K562 (cell line): ENCODE measurements at regions not wholly inside any gene's neighbourhood (a gene's known extent, or its start where the extent isn't known, plus 50 kb on each side); places are given as distances from the start of the nearest gene placed in this dataset.

Experiments
- ATAC-seq: fragments of 200-7000 bp; cut with Tn5 transposase; 3 replicates; pipeline ENCODE4 v1.9.1; 2020; ENCODE audit warnings: moderate library complexity
- BruUV-seq: library from RNA; stranded (reverse); fragments of 400-500 nt; replicated peaks from 2 replicates; lab custom pipeline; 2021; lab: Mats Ljungman, UMichigan
- CTCF ChIA-PET: fragments of 300-600 bp; formaldehyde crosslinking; extraction: SDS; loops from one replicate; lab custom pipeline; 2021; ENCODE audit warnings: low intra/inter-chr PET ratio; lab: Yijun Ruan, JAX
- POLR2A ChIA-PET: fragments of 300-600, 350-650 bp; sonication (Branson Sonifier 250); formaldehyde crosslinking; extraction: SDS; loops from one replicate; lab custom pipeline; 2021; ENCODE audit warnings: antibody characterized with exemption, inconsistent platforms; lab: Yijun Ruan, JAX
- DNase-seq, 4 experiments: peaks; one replicate each; pipeline versions ENCODE4 v3.0.0 to v3.0.0-alpha.2; 2011 to 2018; ENCODE audit warnings: low spot score in 3 of 4, mixed read lengths in 3 of 4; ENCODE audit errors: extremely low read depth in 1 of 4
- FAIRE-seq: peaks from 2 replicates; lab custom pipeline; 2011; peaks lifted over from hg19 to GRCh38; lab: Jason Lieb, UNC
- H2AFZ ChIP-seq: 2 replicates; pipeline ENCODE4 v1.6.0; 2011; ENCODE audit warnings: low read depth, low read length, control low read depth, inconsistent platforms
- H3K27ac ChIP-seq: fragments of 200-600 bp; 3 replicates; pipeline ENCODE4 v1.8.0; 2011; ENCODE audit warnings: low read depth, mild to moderate bottlenecking, control low read depth, inconsistent platforms, low read length, moderate library complexity, mixed read lengths; ENCODE audit errors: extremely low read depth
- H3K27me3 ChIP-seq, 2 experiments: fragments of 300-600 bp in 1 of 2; 2 replicates in 1 of 2; 3 replicates in 1 of 2; pipeline versions ENCODE4 v1.6.0 to v1.8.0; 2011; ENCODE audit warnings: inconsistent platforms in 2 of 2, low read length in 2 of 2, mild to moderate bottlenecking in 1 of 2, mixed read lengths in 1 of 2, moderate library complexity in 1 of 2; ENCODE audit not compliant: control insufficient read depth in 2 of 2, insufficient read depth in 2 of 2
- H3K36me3 ChIP-seq: fragments of 300-600 bp; 3 replicates; pipeline ENCODE4 v1.8.0; 2011; ENCODE audit warnings: mild to moderate bottlenecking, low read length, inconsistent platforms; ENCODE audit not compliant: control insufficient read depth, insufficient read depth
- H3K4me1 ChIP-seq, 2 experiments: fragments of 200-600 bp in 1 of 2; replicated peaks in 1 of 2; 2 replicates in 1 of 2; 3 replicates in 1 of 2; pipeline versions ENCODE4 v1.5.1 to v1.8.0; 2011; ENCODE audit warnings: inconsistent platforms in 2 of 2, low read length in 2 of 2, mild to moderate bottlenecking in 1 of 2, mixed read lengths in 1 of 2, moderate library complexity in 1 of 2; ENCODE audit not compliant: control insufficient read depth in 2 of 2, insufficient read depth in 2 of 2
- H3K4me2 ChIP-seq: 2 replicates; pipeline ENCODE4 v1.6.1; 2011; ENCODE audit warnings: low read length, control low read depth, inconsistent platforms, mixed read lengths; ENCODE audit not compliant: insufficient read depth
- H3K4me3 ChIP-seq: fragments of 200-600 bp; sonication (generic), shearing (Covaris generic); 2 replicates; pipeline ENCODE4 v1.5.1; 2016; ENCODE audit warnings: control low read depth, inconsistent platforms
- H3K79me2 ChIP-seq: fragments of 200-600 bp; 3 replicates; pipeline ENCODE4 v1.8.0; 2011; ENCODE audit warnings: low read length, inconsistent platforms; ENCODE audit not compliant: control insufficient read depth, insufficient read depth
- H3K9ac ChIP-seq, 2 experiments: 2 replicates each; pipeline versions ENCODE4 v1.6.0 to v1.6.1; 2011; ENCODE audit warnings: low read depth in 2 of 2, low read length in 2 of 2, control low read depth in 1 of 2, inconsistent platforms in 1 of 2, mild to moderate bottlenecking in 1 of 2, mixed read lengths in 1 of 2; ENCODE audit not compliant: insufficient read depth in 1 of 2
- H3K9me1 ChIP-seq: one replicate; pipeline ENCODE4 v1.6.0; 2011; ENCODE audit warnings: inconsistent platforms, mild to moderate bottlenecking, low read length, moderate library complexity; ENCODE audit not compliant: control insufficient read depth, insufficient read depth
- H3K9me3 ChIP-seq: replicated peaks from 2 replicates; pipeline ENCODE4 v1.5.1; 2011; ENCODE audit warnings: low read depth, low read length, inconsistent platforms; ENCODE audit not compliant: control insufficient read depth, insufficient read depth
- H4K20me1 ChIP-seq: replicated peaks from 2 replicates; pipeline ENCODE4 v1.6.1; 2011; ENCODE audit warnings: low read length, inconsistent platforms, mixed read lengths; ENCODE audit not compliant: control insufficient read depth, insufficient read depth
- BDP1 ChIP-seq: IDR thresholded peaks from 3 replicates; pipeline ENCODE4 v1.6.1; 2011; ENCODE audit not compliant: insufficient read length, insufficient read depth
- COPS2 ChIP-seq: fragments of 450-650 bp; conservative IDR thresholded peaks from 2 replicates; pipeline ENCODE4 v1.6.1; 2016; ENCODE audit warnings: mild to moderate bottlenecking, moderate library complexity
- CREBBP ChIP-seq: IDR thresholded peaks from one replicate; pipeline ENCODE4 v1.6.1; 2012; ENCODE audit warnings: low read depth, mild to moderate bottlenecking, control low read depth, inconsistent platforms, low read length
- ETV6 ChIP-seq, 3 experiments: fragments of 150-350 bp in 1 of 3; sonication (generic) in 1 of 3; formaldehyde crosslinking in 1 of 3; IDR thresholded peaks; 2 replicates each; pipeline versions ENCODE4 v1.6.1 to v1.8.0; 2014 to 2022; ENCODE audit warnings: borderline replicate concordance in 2 of 3, low read depth in 2 of 3, antibody characterized with exemption in 1 of 3, low read length in 1 of 3, mild to moderate bottlenecking in 1 of 3, missing genetic modification reagents in 1 of 3
- EZH2 ChIP-seq: IDR thresholded peaks from 2 replicates; pipeline ENCODE4 v1.6.1; 2012; ENCODE audit warnings: low read depth, mild to moderate bottlenecking, inconsistent platforms, low read length, borderline replicate concordance
- GABPB2 ChIP-seq: fragments of 250-450 bp; sonication (Bioruptor Pico); conservative IDR thresholded peaks from 2 replicates; pipeline ENCODE4 v1.5.1; 2021; ENCODE audit warnings: mild to moderate bottlenecking
- HDAC1 ChIP-seq, 2 experiments: fragments of 450-650 bp; IDR thresholded peaks; 2 replicates each; pipeline ENCODE4 v1.6.1; 2016 to 2017; ENCODE audit warnings: inconsistent platforms in 1 of 2, mild to moderate bottlenecking in 1 of 2, moderate library complexity in 1 of 2
- JUN ChIP-seq, 2 experiments: sonication (generic) in 1 of 2; formaldehyde crosslinking in 1 of 2; IDR thresholded peaks; 2 replicates each; pipeline versions ENCODE4 v1.6.1 to v1.8.0; 2012 to 2022; ENCODE audit warnings: borderline replicate concordance in 2 of 2, mild to moderate bottlenecking in 2 of 2, improper control_type of control experiment in 1 of 2, low read depth in 1 of 2, low read length in 1 of 2, missing genetic modification reagents in 1 of 2
- NCOA1 ChIP-seq: fragments of 450-650 bp; IDR thresholded peaks from 2 replicates; pipeline ENCODE4 v1.6.1; 2016; ENCODE audit warnings: low read depth
- SIRT6 ChIP-seq: IDR thresholded peaks from one replicate; pipeline ENCODE4 v1.6.1; 2012; ENCODE audit warnings: low read depth, mild to moderate bottlenecking, control low read depth, inconsistent platforms, low read length, moderate library complexity
- TBL1XR1 ChIP-seq, 2 experiments: IDR thresholded peaks; 2 replicates each; pipeline ENCODE4 v1.6.1; 2012; ENCODE audit warnings: improper control_type of control experiment in 2 of 2, low read length in 2 of 2, mild to moderate bottlenecking in 1 of 2
- WGBS: fragments of 100-300 bp; shearing (Covaris generic); methylation state at CpG from one replicate; pipeline ENCODE4 v1.1.6; 2016; ENCODE audit warnings: low coverage, mixed read lengths; ENCODE audit not compliant: insufficient coverage; ENCODE audit errors: missing lambda C conversion rate; 5-methylcytosine and 5-hydroxymethylcytosine counted together
- in situ Hi-C: fragments of 300-500 bp; cut with MboI; formaldehyde crosslinking; loops from 4 replicates; pipeline ENCODE4 v1.15.0; 2018; ENCODE audit warnings: inconsistent platforms, mixed read lengths
- intact Hi-C: fragments of 100-400 bp; cut with micrococcal nuclease; formaldehyde crosslinking; loops from 2 replicates; pipeline ENCODE4 v1.14.2; 2022

- TF ChIP-seq GABPB2 (CRISPR knock-in tag) (no peak), TBL1XR1 (IDR thresholded peaks at IDR 0.05; ENCODE audit: low read length in 2 of 2) (no peak), NCOA1 (no peak), CREBBP (no peak)
Observed at GRCh38 chr15:46930426-46930825, 786.9 kb upstream of the SEMA6D start (continued).

DNA sequence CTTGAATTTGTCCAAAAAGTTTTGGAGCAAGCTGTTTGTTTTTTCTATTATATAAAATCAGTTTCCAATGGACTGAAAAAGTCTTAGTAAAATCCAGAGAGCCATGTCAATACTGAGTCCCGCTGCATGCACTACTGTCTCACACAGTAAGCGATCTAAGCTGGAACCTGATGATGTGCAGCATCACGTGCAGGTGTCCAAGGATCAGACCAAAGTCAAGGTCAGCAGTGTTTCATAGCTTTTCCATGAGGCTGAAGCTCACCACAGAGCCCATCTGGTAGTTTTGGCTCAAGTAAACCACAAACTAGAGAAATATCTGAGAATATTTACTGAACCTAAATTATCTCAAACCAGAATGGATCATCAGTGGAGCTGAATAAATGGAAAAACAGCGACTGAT, 784.0 kb upstream of the SEMA6D start:
- in situ Hi-C loops: no loop called here
- ChIA-PET POLR2A (no interaction called here), CTCF (no interaction called here)

More for the DNA sequence above, 784.0 kb upstream of the SEMA6D start:
- ATAC-seq (no peak), DNase-seq (no peak), FAIRE-seq (no peak)
- no peaks in the 10 kb centered on the region for H3K79me2 ChIP-seq
- no peak for TF ChIP-seq EZH2
- TF ChIP-seq SIRT6: no peak
- TF ChIP-seq JUN (IDR thresholded peaks at IDR 0.05; ENCODE audit: borderline replicate concordance, low read depth, low read length): no peak
- TF ChIP-seq JUN (CRISPR knock-in tag; IDR thresholded peaks at IDR 0.05; ENCODE audit: borderline replicate concordance): no peak
- TF ChIP-seq BDP1: no peak
- no peak for TF ChIP-seq HDAC1 (IDR thresholded peaks at IDR 0.05)
- TF ChIP-seq ETV6 (IDR thresholded peaks at IDR 0.05; ENCODE audit: borderline replicate concordance in 1 of 2, low read depth in 2 of 2, low read length in 1 of 2): no peak
- TF ChIP-seq ETV6 (CRISPR knock-in tag; IDR thresholded peaks at IDR 0.05; ENCODE audit: borderline replicate concordance): no peak
- no peak for TF ChIP-seq COPS2
- H3K36me3 ChIP-seq: no peaks in the 10 kb centered on the region
- no peak overlapping the region for H2AFZ ChIP-seq
- intact Hi-C loops: no loop called here
- H3K27me3 ChIP-seq: no peaks in the 10 kb centered on the region
- H3K27ac ChIP-seq: no peak overlapping the region
- no peaks in the 10 kb centered on the region for H3K4me1 ChIP-seq
- no peak overlapping the region for H3K4me3 ChIP-seq
- H3K4me2 ChIP-seq: no peak overlapping the region
- no peaks in the 10 kb centered on the region for H3K9me3 ChIP-seq
- no peaks in the 10 kb centered on the region for H4K20me1 ChIP-seq
- H3K9ac ChIP-seq: no peak overlapping the region
- 0% methylated on average over 4 of the region's 4 CpGs for WGBS
- H3K9me1 ChIP-seq: no peaks in the 10 kb centered on the region
- no TSS peak for BruUV-seq
